Fibroblast of mammary gland (primary cell): ENCODE measurements at regions not wholly inside any gene's neighbourhood (a gene's known extent, or its start where the extent isn't known, plus 50 kb on each side); places are given as distances from the start of the nearest gene placed in this dataset.

Experiments used
- DNase-seq: peaks from one replicate; pipeline ENCODE4 v3.0.0-alpha.2; 2010; ENCODE audit warnings: low read depth
- H3K4me3 ChIP-seq: 2 replicates; pipeline ENCODE4 v1.5.1; 2011; ENCODE audit warnings: low read depth, mild to moderate bottlenecking, low read length, moderate library complexity; ENCODE audit not compliant: control insufficient read depth
- TF ChIP-seq, protein P1 (sequence below): conservative IDR thresholded peaks from 2 replicates; pipeline ENCODE4 v1.5.1; 2011; ENCODE audit warnings: low read depth, low read length, inconsistent platforms; ENCODE audit not compliant: control insufficient read depth, insufficient read depth

DNA sequence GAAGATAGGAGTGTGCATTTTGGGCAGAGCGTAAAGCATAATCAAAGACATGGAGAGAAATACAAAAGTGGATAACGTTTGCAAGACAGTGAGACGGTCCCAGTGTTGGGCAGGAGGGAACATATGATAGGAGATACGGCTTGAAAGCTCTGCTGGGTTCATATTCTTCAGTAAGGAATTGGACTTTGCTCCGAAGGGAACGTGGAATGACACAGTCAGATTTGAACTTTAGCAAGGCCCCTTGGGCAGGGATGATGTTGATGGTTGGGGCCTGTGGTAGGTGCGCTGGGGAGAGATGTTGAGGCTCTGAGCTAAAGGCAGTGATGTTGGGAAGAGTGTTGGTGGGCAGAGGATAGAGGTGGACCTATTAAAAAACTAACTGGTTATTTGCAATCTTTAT, 143.5 kb upstream of the TBX3 start:
- TF ChIP-seq, protein P1, sequence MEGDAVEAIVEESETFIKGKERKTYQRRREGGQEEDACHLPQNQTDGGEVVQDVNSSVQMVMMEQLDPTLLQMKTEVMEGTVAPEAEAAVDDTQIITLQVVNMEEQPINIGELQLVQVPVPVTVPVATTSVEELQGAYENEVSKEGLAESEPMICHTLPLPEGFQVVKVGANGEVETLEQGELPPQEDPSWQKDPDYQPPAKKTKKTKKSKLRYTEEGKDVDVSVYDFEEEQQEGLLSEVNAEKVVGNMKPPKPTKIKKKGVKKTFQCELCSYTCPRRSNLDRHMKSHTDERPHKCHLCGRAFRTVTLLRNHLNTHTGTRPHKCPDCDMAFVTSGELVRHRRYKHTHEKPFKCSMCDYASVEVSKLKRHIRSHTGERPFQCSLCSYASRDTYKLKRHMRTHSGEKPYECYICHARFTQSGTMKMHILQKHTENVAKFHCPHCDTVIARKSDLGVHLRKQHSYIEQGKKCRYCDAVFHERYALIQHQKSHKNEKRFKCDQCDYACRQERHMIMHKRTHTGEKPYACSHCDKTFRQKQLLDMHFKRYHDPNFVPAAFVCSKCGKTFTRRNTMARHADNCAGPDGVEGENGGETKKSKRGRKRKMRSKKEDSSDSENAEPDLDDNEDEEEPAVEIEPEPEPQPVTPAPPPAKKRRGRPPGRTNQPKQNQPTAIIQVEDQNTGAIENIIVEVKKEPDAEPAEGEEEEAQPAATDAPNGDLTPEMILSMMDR: no peak

DNA sequence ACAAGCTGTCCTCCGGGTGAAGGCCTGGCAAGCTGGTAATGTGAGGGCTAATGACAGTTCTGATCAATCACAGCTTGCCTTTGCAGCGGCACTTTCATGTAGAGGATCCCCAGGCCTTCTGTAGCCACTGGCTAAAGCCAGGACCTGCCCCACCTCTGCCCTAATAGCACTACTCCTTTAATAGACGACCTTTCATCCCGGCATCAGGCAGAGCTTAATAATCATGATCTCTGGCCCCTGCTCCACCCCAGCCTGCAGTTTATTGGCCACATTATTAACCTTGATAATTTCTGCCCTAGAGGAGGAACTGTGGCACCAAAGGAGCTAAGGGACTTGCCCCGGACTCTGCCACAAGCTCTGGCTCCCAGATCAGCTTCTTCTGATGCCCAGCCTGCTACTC, 142.3 kb upstream of the TBX3 start:
- DNase-seq: no peak
- no peak overlapping the region for H3K4me3 ChIP-seq
- TF ChIP-seq, protein P1: no peak

More for the DNA sequence above, 143.5 kb upstream of the TBX3 start:
- no peak overlapping the region for H3K4me3 ChIP-seq
- no peak for DNase-seq

DNA sequence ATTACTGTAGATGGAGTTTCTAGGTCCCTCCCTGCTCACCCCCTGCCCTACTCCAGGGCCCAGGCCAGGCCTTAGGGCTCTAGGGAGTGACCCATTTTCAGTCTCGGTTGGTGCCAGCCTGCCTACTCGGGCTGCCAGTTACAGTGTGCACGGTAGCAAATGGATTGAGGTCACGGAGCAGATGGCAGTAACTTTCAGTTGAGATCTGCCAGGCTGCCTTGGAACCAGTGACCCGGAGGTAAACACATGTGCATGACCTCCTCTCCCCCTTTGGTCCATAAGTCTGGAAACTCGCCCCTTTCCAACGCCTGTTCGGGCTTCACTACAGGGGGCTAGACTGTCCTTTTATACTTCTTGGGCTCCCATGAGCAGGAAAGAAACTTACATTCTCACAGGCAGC, 139.7 kb upstream of the TBX3 start:
- no peak overlapping the region for H3K4me3 ChIP-seq
- DNase-seq: no peak
- TF ChIP-seq, protein P1: no peak

DNA sequence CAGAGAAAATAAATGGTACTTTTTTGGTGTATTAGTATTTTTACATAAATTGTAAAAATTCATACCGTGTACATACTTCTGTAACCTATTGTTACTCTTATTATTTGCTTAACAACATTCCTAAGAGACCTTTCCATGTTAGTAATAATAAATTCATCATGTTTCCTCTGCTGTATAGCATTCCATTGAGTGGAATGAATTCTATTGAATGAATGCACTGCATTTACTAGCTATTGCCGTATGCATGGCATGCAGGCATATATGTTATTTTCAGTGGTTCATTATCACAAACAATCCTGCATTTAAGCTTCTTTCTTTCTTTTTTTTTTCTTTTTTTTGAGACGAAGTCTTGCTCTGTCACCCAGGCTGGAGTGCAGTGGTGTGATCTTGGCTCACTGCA, 137.6 kb upstream of the TBX3 start:
- TF ChIP-seq, protein P1: no peak
- no peak for DNase-seq
- no peak overlapping the region for H3K4me3 ChIP-seq

DNA sequence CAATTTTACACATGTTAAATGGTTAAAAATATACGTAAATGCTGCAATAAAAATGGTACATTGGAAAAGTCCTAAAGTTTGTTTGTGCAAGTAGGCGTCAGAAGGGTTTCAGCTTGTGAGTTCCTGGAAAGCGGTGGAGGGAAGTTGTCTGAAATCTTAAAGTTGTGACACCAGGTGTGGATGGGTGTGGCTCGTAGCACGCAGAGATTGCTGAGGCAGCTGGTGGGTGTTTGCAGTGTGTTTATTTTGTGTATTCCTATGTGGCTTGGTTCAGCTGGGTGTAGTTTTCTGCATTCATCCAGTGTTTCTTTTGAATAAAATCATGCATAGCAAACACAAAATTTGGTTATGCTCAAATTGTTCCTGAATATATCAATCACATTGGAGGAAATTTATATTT, 136.8 kb upstream of the TBX3 start:
- DNase-seq: no peak
- H3K4me3 ChIP-seq: no peak overlapping the region
- TF ChIP-seq, protein P1: no peak

DNA sequence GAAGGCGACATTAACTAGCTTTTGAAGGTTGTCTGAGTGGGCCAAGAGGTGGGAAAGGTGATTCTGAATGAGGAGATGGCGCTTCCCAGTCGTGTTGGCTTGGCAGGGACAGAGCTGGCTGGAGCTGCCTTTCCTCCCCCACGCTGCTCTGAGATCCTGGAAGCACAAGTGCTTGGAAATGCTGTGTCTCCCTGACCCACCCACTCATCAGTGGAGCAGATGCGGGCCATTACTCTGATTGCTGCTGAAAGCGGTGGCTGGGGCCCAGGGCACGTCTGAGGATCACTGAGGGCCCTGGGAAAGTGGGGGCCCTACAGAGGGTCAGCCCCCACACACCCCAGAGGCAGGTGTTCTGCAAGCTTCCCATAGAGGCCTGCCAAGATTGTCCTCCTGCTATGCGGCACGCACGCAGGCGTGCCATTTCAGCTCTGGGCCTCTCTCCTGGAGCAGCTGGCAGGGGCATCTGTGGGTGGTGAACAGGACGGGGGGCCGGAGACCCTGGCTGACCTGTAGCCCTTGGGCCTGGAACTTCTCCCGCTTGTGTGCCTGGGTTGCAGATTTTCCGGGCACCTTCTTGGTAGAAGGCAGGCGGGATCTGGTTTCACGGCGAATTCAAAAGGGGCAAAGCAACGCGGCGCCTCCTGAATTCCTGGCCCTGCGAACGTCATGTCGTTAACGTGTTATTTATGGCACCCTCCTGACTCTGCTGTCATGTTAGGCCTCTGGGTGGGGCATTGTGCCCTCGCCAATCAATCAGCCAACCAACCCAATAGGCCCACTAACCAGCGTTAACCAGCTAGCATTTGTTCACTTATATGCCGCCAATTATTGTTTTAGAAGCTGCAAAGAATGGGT, 133.8 kb upstream of the TBX3 start:
- DNase-seq: no peak
- TF ChIP-seq, protein P1: no peak
- H3K4me3 ChIP-seq: no peak overlapping the region
